Kidney (tissue), 13 donors: ENCODE measurements at regions not wholly inside any gene's neighbourhood (a gene's known extent, or its start where the extent isn't known, plus 50 kb on each side); places are given as distances from the start of the nearest gene placed in this dataset.

Experiments
- DNase-seq, 5 donors: peaks; one replicate each; pipeline ENCODE4 v3.0.0-alpha.2; 2013 to 2020
- FAIRE-seq: peaks from 2 replicates; lab custom pipeline; 2012; peaks lifted over from hg19 to GRCh38; lab: Jason Lieb, UNC
- H3K27ac ChIP-seq, 2 donors: one replicate each; pipeline ENCODE4 v1.7.0; 2013; ENCODE audit warnings: low read depth in 2 of 2, low read length in 2 of 2, inconsistent platforms in 1 of 2
- H3K27me3 ChIP-seq: one replicate; pipeline ENCODE4 v1.7.1; 2013; ENCODE audit warnings: low read length, inconsistent platforms; ENCODE audit not compliant: control insufficient read depth, insufficient read depth
- H3K36me3 ChIP-seq, 3 donors: one replicate each; pipeline versions ENCODE4 v1.7.0 to v1.7.1; 2013; ENCODE audit warnings: low read length in 3 of 3, control low read depth in 1 of 3, inconsistent platforms in 1 of 3; ENCODE audit not compliant: insufficient read depth in 3 of 3, control insufficient read depth in 2 of 3
- H3K4me1 ChIP-seq, 3 donors: one replicate each; pipeline versions ENCODE4 v1.7.0 to v1.7.1; 2013; ENCODE audit warnings: low read length in 3 of 3, inconsistent platforms in 1 of 3, low read depth in 1 of 3; ENCODE audit not compliant: control insufficient read depth in 2 of 3, insufficient read depth in 2 of 3
- H3K4me3 ChIP-seq, 3 donors: one replicate each; pipeline versions ENCODE4 v1.7.0 to v1.8.1; 2013; ENCODE audit warnings: low read length in 3 of 3, control low read depth in 1 of 3, inconsistent platforms in 1 of 3
- H3K9ac ChIP-seq, 3 donors: one replicate each; pipeline versions ENCODE4 v1.7.0 to v1.7.1; 2013; ENCODE audit warnings: low read length in 3 of 3, control low read depth in 1 of 3, inconsistent platforms in 1 of 3
- H3K9me3 ChIP-seq, 3 donors: one replicate each; pipeline versions ENCODE4 v1.7.0 to v1.7.1; 2013; ENCODE audit warnings: low read length in 3 of 3, control low read depth in 1 of 3, inconsistent platforms in 1 of 3; ENCODE audit not compliant: control insufficient read depth in 2 of 3, insufficient read depth in 1 of 3
- intact Hi-C: fragments of 100-400 bp; cut with DNase I; formaldehyde crosslinking; loops from one replicate; pipeline ENCODE4 v1.11.1; 2022
- TF ChIP-seq, protein P1 (sequence below): IDR thresholded peaks from 3 replicates; pipeline ENCODE4 v1.5.1; 2012; ENCODE audit warnings: mild to moderate bottlenecking, moderate library complexity, borderline replicate concordance; ENCODE audit not compliant: insufficient read depth; ENCODE audit errors: extremely low read depth
- donor health status: control.
- donor health status: control.
- donor health status: control.
- donor health status: control.
- donor health status: control.
- donor health status: DM: yes; HTN: yes; CAD: no.
- donor health status: Normal renal cell carcinoma (clear cell type).

DNA sequence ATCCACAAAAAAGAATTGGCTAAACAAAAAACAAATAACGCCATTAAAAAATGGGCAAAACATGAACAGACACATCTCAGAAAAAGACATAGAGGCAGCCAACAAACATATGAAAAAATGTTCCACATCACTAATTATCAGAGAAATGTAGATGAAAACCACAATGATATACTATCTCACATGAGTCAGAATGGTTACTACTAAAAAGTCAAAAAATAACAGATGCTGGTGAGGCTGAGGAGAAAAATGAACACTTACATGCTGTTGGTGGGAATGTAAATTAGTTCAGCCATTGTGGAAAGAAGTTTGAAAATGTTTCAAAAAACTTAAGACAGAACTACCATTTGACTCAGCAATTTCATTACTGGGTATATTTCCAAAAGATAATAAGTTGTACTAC, 430.1 kb upstream of the JAG1 start:
- Histone ChIP-seq H3K36me3 (no peaks in the 10 kb centered on the region), H3K27me3 (no peaks in the 10 kb centered on the region), H3K4me3 (no peak overlapping the region), H3K27ac (no peak overlapping the region), H3K9me3 (no peaks in the 10 kb centered on the region), H3K9ac (no peak overlapping the region), H3K4me1 (no peaks in the 10 kb centered on the region)
- no peak for DNase-seq
- TF ChIP-seq, protein P1, sequence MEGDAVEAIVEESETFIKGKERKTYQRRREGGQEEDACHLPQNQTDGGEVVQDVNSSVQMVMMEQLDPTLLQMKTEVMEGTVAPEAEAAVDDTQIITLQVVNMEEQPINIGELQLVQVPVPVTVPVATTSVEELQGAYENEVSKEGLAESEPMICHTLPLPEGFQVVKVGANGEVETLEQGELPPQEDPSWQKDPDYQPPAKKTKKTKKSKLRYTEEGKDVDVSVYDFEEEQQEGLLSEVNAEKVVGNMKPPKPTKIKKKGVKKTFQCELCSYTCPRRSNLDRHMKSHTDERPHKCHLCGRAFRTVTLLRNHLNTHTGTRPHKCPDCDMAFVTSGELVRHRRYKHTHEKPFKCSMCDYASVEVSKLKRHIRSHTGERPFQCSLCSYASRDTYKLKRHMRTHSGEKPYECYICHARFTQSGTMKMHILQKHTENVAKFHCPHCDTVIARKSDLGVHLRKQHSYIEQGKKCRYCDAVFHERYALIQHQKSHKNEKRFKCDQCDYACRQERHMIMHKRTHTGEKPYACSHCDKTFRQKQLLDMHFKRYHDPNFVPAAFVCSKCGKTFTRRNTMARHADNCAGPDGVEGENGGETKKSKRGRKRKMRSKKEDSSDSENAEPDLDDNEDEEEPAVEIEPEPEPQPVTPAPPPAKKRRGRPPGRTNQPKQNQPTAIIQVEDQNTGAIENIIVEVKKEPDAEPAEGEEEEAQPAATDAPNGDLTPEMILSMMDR, result no peak
- FAIRE-seq, result no peak
- intact Hi-C loops, result no loop called here

DNA sequence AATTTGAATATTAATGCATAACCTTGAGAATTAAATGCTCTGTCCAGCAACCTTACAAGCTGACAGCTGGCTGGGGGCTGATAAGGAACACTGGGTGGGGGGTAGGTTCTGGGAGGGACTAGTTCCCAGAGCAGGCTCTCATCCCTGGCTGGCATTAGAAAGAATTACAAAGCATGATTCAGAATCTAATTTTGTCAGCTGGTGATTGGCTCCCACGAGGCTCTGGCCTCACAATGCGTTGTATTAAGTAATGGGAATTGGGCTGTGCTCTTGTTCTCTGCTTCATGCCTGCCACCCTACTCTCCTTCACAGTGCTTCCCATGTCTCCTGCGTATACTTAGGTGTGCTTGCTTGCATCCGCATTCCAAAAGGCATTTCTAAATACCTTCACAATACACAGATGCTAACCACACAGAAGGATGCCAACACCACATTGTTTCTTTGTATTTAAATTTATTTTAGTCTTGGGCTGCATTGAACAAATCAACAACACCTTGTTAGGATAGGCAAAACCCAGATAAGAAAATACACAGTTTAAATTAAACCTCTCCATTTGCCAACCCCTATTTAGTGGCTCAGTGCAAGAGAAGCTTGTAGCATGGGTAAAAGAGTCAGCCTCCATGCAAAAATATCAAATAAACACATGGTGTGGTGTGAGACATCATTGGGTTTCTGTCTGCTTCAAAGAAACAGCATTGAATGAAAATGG, 434.5 kb upstream of the JAG1 start:
- Histone ChIP-seq H3K27ac (no peak overlapping the region), H3K27me3 (no peaks in the 10 kb centered on the region), H3K4me3 (no peak overlapping the region), H3K36me3 (no peaks in the 10 kb centered on the region), H3K9ac (no peak overlapping the region), H3K4me1 (no peaks in the 10 kb centered on the region), H3K9me3 (no peaks in the 10 kb centered on the region)
- intact Hi-C loops, result no loop called here
- no peak for DNase-seq
- TF ChIP-seq, protein P1, result no peak
- no peak for FAIRE-seq

DNA sequence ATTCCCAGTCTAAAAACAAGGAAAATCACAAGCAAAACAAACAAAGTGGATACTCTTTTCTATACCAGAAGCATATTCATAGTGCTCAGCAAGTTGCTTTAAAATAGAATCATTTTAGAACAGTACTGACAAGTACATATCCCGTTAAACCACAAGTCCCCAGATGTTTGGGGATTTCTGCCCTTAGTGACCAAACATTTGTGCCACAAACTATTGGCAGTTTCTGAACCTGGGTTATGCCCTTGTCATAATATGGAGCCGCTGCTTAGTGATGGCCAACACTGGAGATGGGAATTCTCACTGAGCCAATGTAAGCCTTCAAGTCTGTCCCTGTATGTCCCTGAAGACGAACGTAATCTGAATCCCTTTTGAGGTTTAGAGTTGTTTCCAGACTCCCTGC, 436.7 kb upstream of the JAG1 start:
- Histone ChIP-seq H3K9me3 (no peaks in the 10 kb centered on the region), H3K9ac (no peak overlapping the region), H3K27me3 (no peaks in the 10 kb centered on the region), H3K36me3 (no peaks in the 10 kb centered on the region), H3K4me3 (no peak overlapping the region), H3K27ac (no peak overlapping the region), H3K4me1 (no peaks in the 10 kb centered on the region)
- TF ChIP-seq, protein P1, result no peak
- DNase-seq (no peak), FAIRE-seq (no peak)
- intact Hi-C loops, result no loop called here

DNA sequence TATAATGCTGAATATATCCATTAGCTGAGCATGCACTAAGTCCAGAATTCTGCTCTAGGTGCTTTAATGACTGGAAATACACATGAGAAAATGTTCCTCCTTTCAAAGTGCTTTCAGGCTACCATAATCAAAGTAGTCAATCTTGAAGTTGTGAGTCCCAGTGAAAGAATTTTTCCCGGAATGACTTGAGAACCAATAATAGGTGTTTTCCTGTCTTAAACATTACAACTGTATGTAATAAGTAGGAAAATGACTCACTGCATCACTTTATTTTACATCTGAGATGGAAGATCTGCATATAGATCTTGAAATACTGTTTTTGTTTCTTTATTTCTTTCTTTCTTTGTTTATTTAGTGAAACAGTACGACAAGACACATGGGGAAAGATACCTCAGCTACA, 437.4 kb upstream of the JAG1 start:
- H3K27me3 ChIP-seq, result no peaks in the 10 kb centered on the region
- H3K36me3 ChIP-seq, result no peaks in the 10 kb centered on the region
- no peak overlapping the region for H3K4me3 ChIP-seq
- DNase-seq (no peak), FAIRE-seq (no peak)
- H3K4me1 ChIP-seq, result no peaks in the 10 kb centered on the region
- no peak overlapping the region for H3K9ac ChIP-seq
- intact Hi-C loops, result no loop called here
- H3K9me3 ChIP-seq, result no peaks in the 10 kb centered on the region
- TF ChIP-seq, protein P1, result no peak
- no peak overlapping the region for H3K27ac ChIP-seq
